HG03354 (cell line): ENCODE measurements at regions not wholly inside any gene's neighbourhood (a gene's known extent, or its start where the extent isn't known, plus 50 kb on each side); places are given as distances from the start of the nearest gene placed in this dataset.

Experiments
- ATAC-seq: cut with Tn5 transposase; IDR thresholded peaks from one replicate; pipeline ENCODE4 v1.9.1; 2021; ENCODE audit warnings: mild to moderate bottlenecking; ENCODE audit not compliant: unreplicated experiment, poor library complexity, severe bottlenecking

DNA sequence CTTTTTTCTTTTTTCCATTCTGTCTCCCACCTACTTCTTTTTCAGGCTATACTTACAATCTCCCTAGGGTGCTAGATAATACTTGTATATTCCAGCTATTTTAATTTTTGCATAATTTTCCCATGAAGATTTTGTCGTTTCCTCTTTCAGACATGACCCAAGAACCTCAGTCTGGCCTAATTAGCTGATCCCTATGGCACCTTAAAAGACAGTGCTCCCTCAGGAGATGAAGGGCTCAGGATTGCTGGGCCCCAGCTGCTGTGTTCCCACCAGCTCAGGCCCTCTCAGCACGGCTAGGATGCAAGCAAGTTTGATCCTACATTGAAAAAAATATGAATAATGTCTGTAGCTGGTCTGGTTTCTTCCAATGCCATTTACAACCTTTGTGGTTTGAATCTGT lies 55.0 kb upstream of the RGS5 start:
- ATAC-seq: no peak

- ATAC-seq: no peak
Measured at GRCh38 chr1:163258181-163258580, 55.5 kb upstream of the RGS5 start.

GRCh38 chr1:163263818-163264655 lies 57.7 kb upstream of the NUF2 start:
- peak; percentile 75 for ATAC-seq

- ATAC-seq: no peak
Measured at GRCh38 chr1:163265547-163265946, 56.2 kb upstream of the NUF2 start.

DNA sequence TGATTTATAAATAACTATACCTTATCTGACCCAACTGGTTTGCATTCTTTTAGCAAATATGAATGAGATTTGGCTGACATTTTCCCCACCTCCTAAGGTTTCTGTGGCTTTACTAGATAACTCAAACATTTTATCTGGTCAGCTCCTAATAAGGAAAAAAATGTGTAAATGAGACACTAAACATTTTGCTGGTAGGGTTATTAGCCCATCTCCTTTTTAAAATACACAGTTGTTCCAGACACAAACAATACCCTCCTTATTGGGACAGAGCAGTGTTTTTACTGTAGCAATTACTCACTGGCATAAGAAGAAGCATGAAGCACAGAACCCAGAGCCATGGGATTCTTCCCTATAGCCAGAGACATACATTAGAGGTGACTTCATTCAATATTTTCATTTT lies 53.8 kb upstream of the NUF2 start:
- no peak for ATAC-seq

DNA sequence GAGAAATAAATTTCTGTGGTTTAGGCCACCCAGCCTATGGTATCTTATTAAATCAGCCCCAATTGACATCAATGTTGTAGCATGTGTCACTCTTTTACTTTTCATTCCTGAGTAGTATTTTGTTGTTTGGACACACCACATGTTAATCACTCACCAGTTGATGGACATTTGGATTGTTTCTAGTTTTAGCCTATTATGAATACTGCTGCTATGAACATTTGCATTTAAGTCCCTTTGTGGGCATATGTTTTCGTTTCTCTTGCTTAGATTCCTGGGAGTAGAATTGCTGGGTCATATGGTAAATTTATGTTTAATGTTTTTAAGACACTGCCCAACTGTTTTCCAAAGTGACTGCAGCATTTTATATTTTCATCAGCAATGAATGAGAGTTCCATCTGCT lies 50.2 kb upstream of the NUF2 start:
- no peak for ATAC-seq
